ENCODE measurements at regions not wholly inside any gene's neighbourhood (a gene's known extent, or its start where the extent isn't known, plus 50 kb on each side); places are given as distances from the start of the nearest gene placed in this dataset.

DNA sequence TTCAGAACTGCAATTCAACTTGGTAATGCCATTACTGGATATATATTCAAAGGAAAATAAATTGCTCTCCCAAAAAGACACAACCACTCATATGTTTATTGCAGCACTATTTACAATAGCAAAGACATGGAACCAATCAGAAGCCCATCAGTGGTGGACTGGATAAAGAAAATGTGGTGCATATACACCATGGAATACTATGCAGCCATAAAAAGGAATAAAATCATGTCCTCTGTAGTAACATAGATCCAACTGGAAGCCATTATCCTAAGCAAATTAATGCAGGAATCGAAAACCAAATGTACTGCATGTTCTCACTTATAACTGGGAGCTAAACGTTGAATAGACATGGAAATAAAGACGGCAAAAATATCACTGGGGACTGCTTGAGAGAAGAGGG is 117.0 kb downstream of the MAP3K21 start:
- Mint-ChIP-seq H3K27ac (no peak overlapping the region), H3K4me1 (peaks cover 5% of the 10 kb centered on the region), H3K36me3 (peaks cover 4% of the 10 kb centered on the region), H3K9me3 (peaks cover 14% of the 10 kb centered on the region), H3K27me3 (ENCODE audit: low read depth) (peaks cover 4% of the 10 kb centered on the region), H3K4me3 (no peak overlapping the region)
- no peak for DNase-seq (ENCODE audit: low spot score in 2 of 2, unreplicated experiment in 2 of 2)
- TF ChIP-seq, protein P1, sequence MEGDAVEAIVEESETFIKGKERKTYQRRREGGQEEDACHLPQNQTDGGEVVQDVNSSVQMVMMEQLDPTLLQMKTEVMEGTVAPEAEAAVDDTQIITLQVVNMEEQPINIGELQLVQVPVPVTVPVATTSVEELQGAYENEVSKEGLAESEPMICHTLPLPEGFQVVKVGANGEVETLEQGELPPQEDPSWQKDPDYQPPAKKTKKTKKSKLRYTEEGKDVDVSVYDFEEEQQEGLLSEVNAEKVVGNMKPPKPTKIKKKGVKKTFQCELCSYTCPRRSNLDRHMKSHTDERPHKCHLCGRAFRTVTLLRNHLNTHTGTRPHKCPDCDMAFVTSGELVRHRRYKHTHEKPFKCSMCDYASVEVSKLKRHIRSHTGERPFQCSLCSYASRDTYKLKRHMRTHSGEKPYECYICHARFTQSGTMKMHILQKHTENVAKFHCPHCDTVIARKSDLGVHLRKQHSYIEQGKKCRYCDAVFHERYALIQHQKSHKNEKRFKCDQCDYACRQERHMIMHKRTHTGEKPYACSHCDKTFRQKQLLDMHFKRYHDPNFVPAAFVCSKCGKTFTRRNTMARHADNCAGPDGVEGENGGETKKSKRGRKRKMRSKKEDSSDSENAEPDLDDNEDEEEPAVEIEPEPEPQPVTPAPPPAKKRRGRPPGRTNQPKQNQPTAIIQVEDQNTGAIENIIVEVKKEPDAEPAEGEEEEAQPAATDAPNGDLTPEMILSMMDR (IDR thresholded peaks at IDR 0.05; ENCODE audit: unreplicated experiment) = no peak

DNA sequence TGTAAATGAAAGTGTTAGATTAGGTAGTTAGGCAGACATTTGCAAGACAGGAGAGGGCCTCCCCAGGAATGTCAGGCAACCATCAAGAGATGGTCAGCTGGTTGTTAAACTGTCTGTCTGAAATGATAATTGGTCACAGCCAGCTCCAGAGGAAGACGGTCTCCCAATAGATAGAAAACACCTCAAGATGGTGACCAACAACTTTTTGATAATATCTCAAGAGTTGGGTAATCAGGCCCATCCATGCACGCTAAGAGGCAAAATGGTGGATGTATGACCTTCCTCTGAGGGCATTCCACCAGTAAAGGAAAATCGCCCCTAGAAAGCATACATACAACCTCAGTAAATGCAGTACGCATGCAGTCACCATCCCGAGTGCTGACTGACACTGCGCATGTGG is 118.2 kb downstream of the MAP3K21 start:
- peaks cover 5% of the 10 kb centered on the region for H3K4me1 Mint-ChIP-seq
- H3K27ac Mint-ChIP-seq = no peak overlapping the region
- H3K36me3 Mint-ChIP-seq = peaks cover 4% of the 10 kb centered on the region
- TF ChIP-seq, protein P1 (IDR thresholded peaks at IDR 0.05; ENCODE audit: unreplicated experiment) = no peak
- H3K27me3 Mint-ChIP-seq (ENCODE audit: low read depth) = no peaks in the 10 kb centered on the region
- no peak overlapping the region for H3K4me3 Mint-ChIP-seq
- H3K9me3 Mint-ChIP-seq = peaks cover 18% of the 10 kb centered on the region
- DNase-seq (ENCODE audit: low spot score in 2 of 2, unreplicated experiment in 2 of 2) = no peak

DNA sequence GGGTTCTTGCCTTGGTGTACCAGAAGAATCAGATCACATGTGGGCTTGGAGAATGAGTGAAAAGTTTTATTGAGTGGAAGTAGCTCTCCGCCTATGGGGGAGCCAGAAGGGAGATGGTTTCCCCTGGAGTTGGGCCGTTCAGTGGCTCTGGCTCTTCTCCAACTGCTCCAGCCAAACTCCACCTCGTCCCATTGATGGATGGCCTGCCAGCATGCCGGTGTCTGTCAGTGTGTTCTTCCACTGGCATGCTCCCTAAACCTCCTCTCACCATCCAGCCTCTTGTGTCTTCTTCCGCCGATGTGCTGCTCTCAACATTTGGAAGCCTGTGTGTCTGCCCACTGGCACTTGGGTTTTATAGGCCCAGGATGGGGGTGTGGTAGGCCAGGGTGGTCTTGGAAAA is 119.4 kb downstream of the MAP3K21 start:
- peaks cover 5% of the 10 kb centered on the region for H3K4me1 Mint-ChIP-seq
- peaks cover 19% of the 10 kb centered on the region for H3K9me3 Mint-ChIP-seq
- peaks cover 4% of the 10 kb centered on the region for H3K36me3 Mint-ChIP-seq
- no peaks in the 10 kb centered on the region for H3K27me3 Mint-ChIP-seq (ENCODE audit: low read depth)
- TF ChIP-seq, protein P1 (IDR thresholded peaks at IDR 0.05; ENCODE audit: unreplicated experiment) = no peak
- H3K27ac Mint-ChIP-seq = no peak overlapping the region
- no peak for DNase-seq (ENCODE audit: low spot score in 2 of 2, unreplicated experiment in 2 of 2)
- H3K4me3 Mint-ChIP-seq = no peak overlapping the region

DNA sequence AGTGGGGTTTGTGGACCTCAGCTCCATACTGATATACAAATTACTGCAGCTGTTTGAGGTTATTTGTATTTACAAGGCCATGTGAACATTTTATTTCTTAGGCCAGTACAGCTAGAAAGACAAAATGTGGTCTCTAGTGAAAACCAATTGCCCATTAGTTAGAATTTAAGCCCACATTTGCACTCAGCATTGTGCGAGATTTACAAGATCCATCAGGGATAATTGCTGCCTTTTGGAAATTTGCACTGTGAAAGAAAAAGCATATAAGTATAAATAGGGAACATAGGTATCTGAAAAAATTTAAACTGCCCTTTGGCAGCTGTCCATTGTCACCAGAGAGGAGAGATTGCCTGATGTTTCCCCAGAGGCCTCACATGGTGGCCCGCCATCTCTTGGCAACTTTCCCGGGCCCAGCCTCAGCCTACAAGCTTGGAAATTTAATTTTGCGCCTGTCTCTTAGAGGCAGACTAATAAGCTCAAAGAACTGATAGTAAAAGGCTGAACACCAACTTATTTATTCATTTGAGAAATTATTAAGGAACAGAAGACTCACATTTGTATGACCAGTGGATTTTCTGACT is 120.7 kb downstream of the MAP3K21 start:
- DNase-seq (ENCODE audit: low spot score in 2 of 2, unreplicated experiment in 2 of 2) = no peak
- H3K27ac Mint-ChIP-seq = no peak overlapping the region
- no peaks in the 10 kb centered on the region for H3K4me1 Mint-ChIP-seq
- no peak overlapping the region for H3K4me3 Mint-ChIP-seq
- H3K27me3 Mint-ChIP-seq (ENCODE audit: low read depth) = no peaks in the 10 kb centered on the region
- TF ChIP-seq, protein P1 (IDR thresholded peaks at IDR 0.05; ENCODE audit: unreplicated experiment) = no peak
- peaks cover 4% of the 10 kb centered on the region for H3K36me3 Mint-ChIP-seq
- peaks cover 19% of the 10 kb centered on the region for H3K9me3 Mint-ChIP-seq

DNA sequence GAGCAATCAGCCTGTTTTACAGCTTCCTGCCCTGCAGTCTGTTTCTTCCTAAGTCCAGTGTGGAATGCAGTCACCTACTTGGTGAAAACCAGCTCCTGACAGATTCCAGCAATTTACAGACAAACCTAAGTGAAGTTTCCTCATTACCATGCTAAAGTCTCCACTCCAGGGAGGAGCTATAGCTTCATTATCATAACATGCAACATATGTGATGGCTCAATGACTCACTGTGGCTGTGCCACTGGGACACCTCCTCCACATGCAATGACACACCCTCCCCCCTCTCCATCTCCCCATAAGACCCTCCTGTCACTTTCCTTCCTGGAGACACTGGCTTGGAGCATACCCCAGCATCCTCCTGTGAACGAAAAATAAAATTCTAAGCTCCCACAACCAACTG is 125.2 kb downstream of the MAP3K21 start:
- no peak overlapping the region for H3K4me3 Mint-ChIP-seq
- DNase-seq (ENCODE audit: low spot score in 2 of 2, unreplicated experiment in 2 of 2) = no peak
- TF ChIP-seq, protein P1 (IDR thresholded peaks at IDR 0.05; ENCODE audit: unreplicated experiment) = no peak
- H3K36me3 Mint-ChIP-seq = no peaks in the 10 kb centered on the region
- H3K27me3 Mint-ChIP-seq (ENCODE audit: low read depth) = no peaks in the 10 kb centered on the region
- H3K27ac Mint-ChIP-seq = no peak overlapping the region
- no peaks in the 10 kb centered on the region for H3K4me1 Mint-ChIP-seq
- peaks cover 5% of the 10 kb centered on the region for H3K9me3 Mint-ChIP-seq

All from mesothelial cell of epicardium (in vitro differentiated cells).